GM12872 (cell line): ENCODE measurements at regions not wholly inside any gene's neighbourhood (a gene's known extent, or its start where the extent isn't known, plus 50 kb on each side); places are given as distances from the start of the nearest gene placed in this dataset.

Source experiments
- CTCF ChIP-seq: IDR thresholded peaks from 3 replicates; pipeline ENCODE4 v1.5.1; 2011; ENCODE audit warnings: low read depth, mild to moderate bottlenecking, low read length, moderate library complexity; ENCODE audit not compliant: insufficient read depth

DNA sequence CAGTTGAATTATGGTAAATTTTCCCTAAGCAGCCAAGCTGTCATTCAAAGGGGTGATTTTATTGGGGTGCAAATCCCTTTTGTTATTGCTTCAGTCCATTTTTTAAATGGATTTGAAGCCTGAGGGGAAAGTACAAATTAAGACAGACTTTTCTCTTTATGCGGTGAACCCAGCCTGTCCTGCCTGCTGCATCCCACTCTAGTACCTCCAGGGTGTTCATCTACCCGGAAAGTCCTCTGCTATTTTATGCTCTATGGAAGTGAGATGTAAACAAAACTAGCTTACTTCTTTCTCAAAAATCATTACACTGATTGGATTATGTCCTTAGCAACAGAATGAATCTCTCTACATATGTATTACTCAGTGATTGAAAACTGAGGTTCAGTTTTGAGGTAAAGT lies 1088.9 kb upstream of the CITED2 start:
- no peak for TF ChIP-seq CTCF

DNA sequence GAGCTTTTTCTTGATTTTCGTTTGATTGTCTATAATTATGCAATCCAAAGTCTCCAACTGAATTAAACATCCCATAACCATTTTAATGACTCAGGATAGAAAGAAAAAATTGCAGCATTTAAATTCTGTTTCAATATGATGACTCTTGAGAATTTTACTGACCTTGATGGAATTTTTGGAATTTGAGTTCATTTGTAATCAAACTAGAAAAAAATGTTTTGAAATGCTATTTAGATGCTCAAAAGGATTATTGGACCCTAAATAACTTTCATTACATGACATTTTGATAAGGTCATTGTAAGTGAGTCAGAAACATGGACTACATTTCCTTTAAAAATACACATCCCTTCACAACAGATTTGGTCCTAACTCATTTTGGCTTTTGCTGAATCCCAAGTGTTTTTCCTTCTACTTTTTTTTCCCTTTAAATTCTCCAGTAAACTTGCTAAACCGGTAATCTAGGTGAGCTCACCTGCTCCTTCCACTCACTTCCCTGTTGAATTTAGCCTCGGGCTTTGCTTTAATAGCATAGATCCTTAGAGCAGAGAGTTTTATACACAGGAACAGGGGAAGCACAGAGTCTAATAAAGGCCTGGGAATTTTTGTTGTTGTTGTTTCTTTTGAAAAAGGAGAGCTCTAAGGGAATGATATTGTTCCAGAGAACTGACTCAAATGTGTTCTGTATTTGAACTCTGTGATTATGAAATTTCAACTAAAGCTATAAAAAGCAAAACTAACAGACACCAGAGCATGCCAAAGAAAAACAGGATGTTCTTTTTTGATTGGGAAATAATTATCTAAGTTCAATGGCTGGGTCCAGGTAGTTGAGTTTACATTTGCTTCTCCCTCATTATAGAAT lies 1088.2 kb upstream of the CITED2 start:
- no peak for TF ChIP-seq CTCF

GRCh38 chr6:140462076-140462452 lies 1087.6 kb upstream of the CITED2 start:
- no peak for TF ChIP-seq CTCF

GRCh38 chr6:140460267-140460666 lies 1085.8 kb upstream of the CITED2 start:
- no peak for TF ChIP-seq CTCF

DNA sequence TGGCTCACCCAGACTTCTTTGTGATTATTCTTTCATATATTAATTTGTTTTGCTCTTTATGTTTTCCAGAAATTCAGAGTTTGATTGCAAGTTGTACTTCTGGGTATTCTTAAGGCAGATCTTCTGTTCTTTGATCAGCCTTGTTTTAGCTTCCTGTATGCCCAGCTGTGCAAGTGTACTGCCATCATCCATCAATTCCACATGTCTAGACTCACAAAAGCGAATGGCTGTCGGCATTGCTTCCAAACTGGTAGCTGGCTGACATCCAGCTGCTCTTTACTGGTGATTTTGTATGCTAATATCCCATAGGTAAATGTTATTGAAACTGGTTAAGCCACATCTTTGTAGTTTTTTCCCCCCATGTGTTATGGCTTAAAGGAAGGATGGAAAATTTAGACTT lies 1084.8 kb upstream of the CITED2 start:
- no peak for TF ChIP-seq CTCF

GRCh38 chr6:140446241-140446640 lies 1071.8 kb upstream of the CITED2 start:
- no peak for TF ChIP-seq CTCF

DNA sequence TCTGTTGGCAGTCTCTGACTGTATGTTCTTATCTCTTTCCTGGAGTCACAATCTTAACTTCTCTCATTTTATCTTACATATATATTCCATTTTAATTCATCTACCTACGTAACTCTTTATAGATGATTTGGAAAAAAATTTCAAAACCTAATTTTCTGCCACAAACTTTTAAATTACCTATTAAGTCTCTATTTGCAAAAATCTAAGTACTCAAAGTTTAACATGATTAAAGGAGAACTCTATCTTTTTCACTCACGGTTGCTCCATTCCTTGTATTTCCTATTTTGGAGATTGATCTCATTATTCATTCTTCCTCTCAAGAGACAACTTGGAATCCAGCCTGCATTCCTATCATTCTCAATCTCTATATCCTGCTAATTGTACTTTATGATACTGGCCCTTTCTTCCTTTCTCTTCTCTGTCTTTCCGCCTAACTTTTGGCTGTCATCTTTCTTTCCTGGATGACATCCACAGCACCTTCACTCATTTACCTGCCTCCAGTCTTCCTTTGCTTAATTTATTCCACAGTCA lies 1071.1 kb upstream of the CITED2 start:
- no peak for TF ChIP-seq CTCF
